ENCODE measurements at regions not wholly inside any gene's neighbourhood (a gene's known extent, or its start where the extent isn't known, plus 50 kb on each side); places are given as distances from the start of the nearest gene placed in this dataset.

DNA sequence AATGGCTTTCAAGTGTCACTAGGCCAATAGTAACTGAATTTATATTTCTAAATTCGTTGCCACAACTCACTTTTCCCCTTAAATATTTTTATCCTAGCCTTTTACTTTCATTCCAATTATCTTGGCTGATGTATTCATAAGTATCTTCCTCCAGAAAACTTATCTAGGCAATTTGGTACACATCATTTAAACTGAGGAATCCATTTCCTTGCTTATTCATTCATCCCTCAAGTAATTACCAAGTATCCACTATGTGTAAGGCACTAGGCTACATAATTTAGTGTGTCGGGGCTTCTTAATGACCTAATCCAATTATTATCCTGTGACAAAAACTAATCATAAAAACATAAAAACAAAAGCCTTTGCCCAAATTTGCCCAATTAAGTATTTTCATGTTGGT lies 258.3 kb upstream of the TCF21 start (continued):
- TF ChIP-seq DNMT3B (CRISPR knock-in tag; conservative IDR thresholded peaks at IDR 0.05) (no peak), ELK4 (CRISPR knock-in tag; IDR thresholded peaks at IDR 0.05; ENCODE audit: borderline replicate concordance) (no peak), CREBL2 (CRISPR knock-in tag; IDR thresholded peaks at IDR 0.05; ENCODE audit: borderline replicate concordance) (no peak), PHF20 (CRISPR knock-in tag; IDR thresholded peaks at IDR 0.05) (no peak), ZHX1 (CRISPR knock-in tag; IDR thresholded peaks at IDR 0.05; ENCODE audit: low read depth) (no peak), MTF2 (CRISPR knock-in tag; IDR thresholded peaks at IDR 0.05; ENCODE audit: borderline replicate concordance) (no peak), MLLT10 (CRISPR knock-in tag; IDR thresholded peaks at IDR 0.05) (no peak), ZNF431 (CRISPR knock-in tag; IDR thresholded peaks at IDR 0.05; ENCODE audit: borderline replicate concordance, low read depth) (no peak), MED13 (CRISPR knock-in tag; IDR thresholded peaks at IDR 0.05) (no peak), ZNF598 (CRISPR knock-in tag; IDR thresholded peaks at IDR 0.05; ENCODE audit: borderline replicate concordance) (no peak), SP2 (CRISPR knock-in tag; IDR thresholded peaks at IDR 0.05) (no peak)
